SW 1271 (cell line): ENCODE measurements at regions not wholly inside any gene's neighbourhood (a gene's known extent, or its start where the extent isn't known, plus 50 kb on each side); places are given as distances from the start of the nearest gene placed in this dataset.
A peak's percentile ranks its signal among the peaks of the same experiment; 100 is the strongest.
"Not testable (repeated sequence)": the region's sequence is repeated elsewhere in the genome, so short reads cannot be mapped to it uniquely, and the experiment has no call there.

Source experiments
- DNase-seq, 2 experiments: peaks; one replicate each; lab custom pipeline; 2025; lab: John Stamatoyannopoulos, UW

DNA sequence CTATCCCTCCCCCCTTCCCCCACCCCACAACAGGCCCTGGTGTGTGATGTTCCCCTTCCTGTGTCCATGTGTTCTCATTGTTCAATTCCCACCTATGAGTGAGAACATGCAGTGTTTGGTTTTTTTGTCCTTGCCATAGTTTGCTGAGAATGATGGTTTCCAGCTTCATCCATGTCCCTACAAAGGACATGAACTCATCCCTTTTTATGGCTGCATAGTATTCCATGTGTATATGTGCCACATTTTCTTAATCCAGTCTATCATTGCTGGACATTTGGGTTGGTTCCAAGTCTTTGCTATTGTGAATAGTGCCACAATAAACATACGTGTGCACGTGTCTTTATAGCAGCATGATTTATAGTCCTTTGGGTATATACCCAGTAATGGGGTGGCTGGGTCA is 52.3 kb upstream of the MAN1A2 start:
- DNase-seq, result not testable (repeated sequence)

- DNase-seq, result no peak
Observed at GRCh38 chr1:117313555-117313954, 53.7 kb upstream of the MAN1A2 start.

- peak in 1 of 2 experiments; percentile 44 for DNase-seq
Observed at GRCh38 chr1:117312453-117313138, 54.7 kb upstream of the MAN1A2 start.

GRCh38 chr1:117308311-117308916 is 58.8 kb upstream of the MAN1A2 start:
- no peak for DNase-seq

- no peak for DNase-seq
Observed at GRCh38 chr1:117301901-117302300, 65.3 kb upstream of the MAN1A2 start.

DNA sequence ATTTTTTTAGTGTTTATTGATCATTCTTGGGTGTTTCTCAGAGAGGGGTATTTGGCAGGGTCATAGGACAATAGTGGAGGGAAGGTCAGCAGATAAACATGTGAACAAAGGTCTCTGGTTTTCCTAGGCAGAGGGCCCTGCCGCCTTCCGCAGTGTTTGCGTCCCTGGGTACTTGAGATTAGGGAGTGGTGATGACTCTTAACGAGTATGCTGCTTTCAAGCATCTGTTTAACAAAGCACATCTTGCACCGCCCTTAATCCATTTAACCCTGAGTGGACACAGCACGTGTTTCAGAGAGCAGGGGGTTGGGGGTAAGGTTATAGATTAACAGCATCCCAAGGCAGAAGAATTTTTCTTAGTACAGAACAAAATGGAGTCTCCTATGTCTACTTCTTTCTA is 67.1 kb upstream of the MAN1A2 start:
- DNase-seq, result not testable (repeated sequence)

DNA sequence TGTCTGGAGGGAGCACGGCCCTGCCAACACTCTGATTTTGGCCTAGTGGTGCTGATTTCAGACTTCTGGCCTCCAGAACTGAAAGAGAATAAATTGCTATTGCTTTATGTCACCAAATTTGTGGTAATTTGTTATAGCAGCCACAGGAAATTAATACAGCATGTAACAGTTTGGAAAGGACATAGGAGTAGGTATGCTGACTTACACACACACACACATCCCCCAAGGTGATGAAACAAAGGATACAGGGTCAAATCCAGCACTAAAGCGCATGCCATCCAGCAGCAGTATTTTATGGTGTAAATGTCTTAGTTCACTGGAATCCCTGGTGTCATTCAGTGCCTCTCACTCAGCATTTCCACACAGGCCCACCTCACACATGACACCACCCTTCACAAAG is 72.2 kb upstream of the MAN1A2 start:
- no peak for DNase-seq

DNA sequence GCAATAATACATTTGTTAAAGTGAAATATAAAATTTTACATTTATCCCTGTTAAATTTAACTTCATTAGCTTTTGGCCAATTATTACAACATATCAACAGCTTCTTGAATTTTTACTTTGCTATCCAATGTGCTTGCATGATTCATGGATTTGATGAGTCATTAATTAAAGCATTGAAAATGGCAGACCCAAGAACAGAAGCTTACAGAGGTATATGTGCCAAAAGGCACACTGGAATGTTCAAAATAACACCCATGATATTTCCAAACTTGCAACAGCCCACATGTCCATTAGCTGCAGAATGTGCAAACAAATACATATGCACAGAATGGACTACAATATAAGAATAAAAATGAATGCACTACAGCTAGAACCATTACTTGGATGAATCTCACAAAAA is 76.4 kb upstream of the MAN1A2 start:
- no peak for DNase-seq

DNA sequence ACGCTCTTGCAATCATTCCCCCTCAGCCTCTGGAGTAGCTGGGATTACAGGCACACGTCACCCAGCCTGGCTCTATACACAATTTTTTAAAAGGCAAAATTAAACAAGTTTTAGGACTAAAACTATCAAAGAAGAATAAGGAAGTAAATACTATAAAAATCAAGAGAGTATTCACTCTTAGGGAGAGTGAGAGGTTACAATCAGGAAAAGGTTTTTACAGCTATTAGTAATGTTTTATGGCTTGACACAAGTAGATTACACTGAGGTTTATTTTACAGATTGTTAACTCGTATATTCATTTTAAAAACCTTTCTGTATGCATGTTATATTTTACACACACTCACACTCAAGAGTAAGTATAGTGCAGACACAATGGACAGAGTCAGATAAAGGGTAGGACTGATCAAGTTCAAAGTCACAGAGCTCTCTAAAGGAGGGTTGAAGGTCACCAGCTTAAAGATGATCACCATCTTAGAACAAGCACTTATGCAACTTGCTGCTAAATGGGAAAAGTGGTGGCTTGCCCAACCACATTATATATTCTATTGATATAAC is 77.9 kb upstream of the MAN1A2 start:
- DNase-seq, result no peak

DNA sequence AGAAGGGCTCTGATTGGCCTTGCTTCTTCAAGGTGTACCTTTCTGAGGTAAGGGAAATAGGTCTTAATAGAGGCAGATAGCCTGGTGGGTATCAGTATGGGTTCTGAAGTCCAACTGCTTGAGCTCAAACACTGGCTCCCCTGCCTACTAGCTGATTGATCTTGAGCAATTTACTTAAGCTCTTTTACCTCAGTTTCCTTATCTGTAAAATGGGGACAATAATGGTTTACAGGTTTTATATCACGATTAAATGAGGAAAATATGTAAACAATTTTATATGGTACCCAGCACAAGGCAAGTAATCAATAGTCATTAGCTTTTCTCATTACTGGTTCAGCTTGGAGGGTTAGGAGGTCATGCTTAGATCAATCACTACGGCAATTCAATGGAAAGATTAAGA is 75.8 kb upstream of the VTCN1 start:
- DNase-seq, result no peak

DNA sequence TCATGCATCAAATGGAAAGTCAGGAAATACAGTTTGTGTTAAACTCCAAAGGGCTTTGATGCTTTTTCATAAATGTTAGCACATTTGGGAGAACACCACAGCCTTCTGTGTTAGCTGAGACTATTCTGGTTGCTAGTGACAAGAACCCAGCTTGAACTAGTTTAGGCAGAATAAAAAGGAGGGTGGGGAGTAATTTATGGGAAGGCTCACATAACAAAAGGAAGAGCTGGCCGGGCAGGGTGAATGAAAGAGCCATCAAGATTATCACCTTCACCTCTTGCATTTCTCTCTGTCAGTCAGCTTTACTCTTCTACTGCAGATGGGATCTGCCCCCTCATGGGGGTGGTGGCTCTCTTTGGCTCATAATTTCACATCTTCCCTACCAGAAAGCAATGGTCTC is 75.4 kb upstream of the VTCN1 start:
- DNase-seq, result no peak

- peak in 1 of 2 experiments; percentile 61 for DNase-seq
Observed at GRCh38 chr1:117284399-117285215, 73.9 kb upstream of the VTCN1 start.

DNA sequence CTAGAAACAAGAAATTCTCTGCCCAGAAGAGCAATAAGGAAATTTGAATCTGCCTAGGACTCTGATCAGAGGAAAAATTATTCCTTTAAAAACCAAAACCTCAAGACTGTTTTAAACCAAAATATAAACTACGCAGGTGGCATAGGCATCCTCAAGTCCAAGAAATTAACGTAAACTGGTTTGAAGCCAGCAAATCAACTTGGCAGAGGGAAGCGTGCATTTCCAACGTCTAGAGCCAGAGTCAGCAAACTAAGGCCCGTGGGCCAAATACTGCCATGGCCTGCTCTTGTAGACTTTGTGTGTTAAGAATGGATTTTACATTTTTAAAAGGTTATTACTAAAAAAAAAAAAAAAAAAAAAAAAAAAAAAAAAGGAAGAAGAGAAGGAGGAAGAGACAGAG is 67.8 kb upstream of the VTCN1 start:
- DNase-seq, result no peak

DNA sequence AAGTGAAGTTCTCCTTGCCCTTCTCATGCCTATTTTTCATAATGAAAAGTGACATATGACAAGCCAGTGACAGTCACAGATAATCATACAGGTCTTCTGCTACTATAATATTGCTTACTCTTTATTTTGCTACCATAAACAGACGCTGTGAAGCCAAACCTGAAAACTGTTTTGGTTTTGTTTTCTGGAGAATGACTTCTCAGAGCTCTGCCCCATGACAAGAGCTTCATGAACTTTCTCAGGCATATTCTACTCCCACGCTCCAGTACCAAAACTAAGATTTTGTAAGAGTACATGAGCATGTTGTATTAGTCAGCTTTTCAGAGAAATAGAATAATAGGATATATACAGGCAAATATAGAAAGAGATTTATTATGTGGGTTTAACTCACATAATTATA is 64.3 kb upstream of the VTCN1 start:
- no peak for DNase-seq

DNA sequence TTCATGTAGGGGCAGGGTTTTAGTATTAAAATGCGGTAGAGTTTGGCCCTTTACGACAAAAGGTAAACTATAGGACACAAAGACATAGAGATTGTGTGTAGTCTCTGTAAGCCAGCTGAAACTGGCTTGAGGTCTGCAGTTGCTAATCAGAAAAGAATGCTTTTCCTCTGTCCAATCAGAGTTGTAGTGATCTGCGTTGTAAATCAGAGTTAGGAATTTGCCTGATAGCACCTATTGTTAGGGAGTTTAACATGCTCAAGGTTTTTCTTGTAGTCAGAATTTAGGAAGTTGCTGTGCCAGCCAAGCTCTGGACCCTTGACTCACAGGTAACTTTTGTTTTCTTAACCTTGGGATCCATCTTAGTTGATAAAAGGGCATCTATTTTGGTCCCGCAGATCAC is 61.2 kb upstream of the VTCN1 start:
- no peak for DNase-seq

GRCh38 chr1:117271129-117271528 is 60.4 kb upstream of the VTCN1 start:
- DNase-seq, result no peak

- no peak for DNase-seq
Observed at GRCh38 chr1:117270679-117271078, 60.0 kb upstream of the VTCN1 start.

GRCh38 chr1:117268535-117269455 is 58.1 kb upstream of the VTCN1 start:
- no peak for DNase-seq

- DNase-seq, result no peak
Observed at GRCh38 chr1:117267232-117267774, 56.6 kb upstream of the VTCN1 start.

GRCh38 chr1:117262976-117263375 is 52.2 kb upstream of the VTCN1 start:
- no peak for DNase-seq

GRCh38 chr1:117261424-117261785 is 50.7 kb upstream of the VTCN1 start:
- no peak for DNase-seq
